SW480 (cell line): ENCODE measurements at regions not wholly inside any gene's neighbourhood (a gene's known extent, or its start where the extent isn't known, plus 50 kb on each side); places are given as distances from the start of the nearest gene placed in this dataset.
"Not testable (repeated sequence)": the region's sequence is repeated elsewhere in the genome, so short reads cannot be mapped to it uniquely, and the experiment has no call there.

ENCODE experiments used
- DNase-seq: peaks from one replicate; pipeline ENCODE4 v3.0.0-alpha.2; 2016; ENCODE audit warnings: low spot score

GRCh38 chr21:35465741-35466140, 416.6 kb upstream of the RUNX1 start:
- DNase-seq: no peak

GRCh38 chr21:35461700-35462099, 412.6 kb upstream of the RUNX1 start:
- DNase-seq: no peak

DNA sequence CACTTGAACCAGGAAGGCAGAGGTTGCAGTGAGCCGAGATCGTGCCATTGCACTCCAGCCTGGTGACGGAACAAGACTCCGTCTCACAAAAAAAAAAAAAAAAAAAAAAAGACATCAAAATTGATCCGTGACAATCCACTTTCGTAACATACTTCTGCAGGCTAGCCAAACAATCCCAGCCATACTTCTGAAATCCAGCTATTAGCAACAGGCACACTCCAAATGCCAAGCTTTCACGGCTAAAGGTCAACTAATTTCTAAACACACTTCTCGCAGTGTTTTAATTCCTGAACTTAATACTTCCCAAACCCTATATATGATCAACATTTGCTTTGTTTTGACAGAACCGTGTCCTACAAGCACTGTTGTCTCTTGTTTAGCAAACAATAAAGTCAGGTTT, 411.3 kb upstream of the RUNX1 start:
- no peak for DNase-seq

GRCh38 chr21:35458405-35458804, 409.3 kb upstream of the RUNX1 start:
- no peak for DNase-seq

- no peak for DNase-seq
Observed at GRCh38 chr21:35457097-35457804, 408.1 kb upstream of the RUNX1 start.

DNA sequence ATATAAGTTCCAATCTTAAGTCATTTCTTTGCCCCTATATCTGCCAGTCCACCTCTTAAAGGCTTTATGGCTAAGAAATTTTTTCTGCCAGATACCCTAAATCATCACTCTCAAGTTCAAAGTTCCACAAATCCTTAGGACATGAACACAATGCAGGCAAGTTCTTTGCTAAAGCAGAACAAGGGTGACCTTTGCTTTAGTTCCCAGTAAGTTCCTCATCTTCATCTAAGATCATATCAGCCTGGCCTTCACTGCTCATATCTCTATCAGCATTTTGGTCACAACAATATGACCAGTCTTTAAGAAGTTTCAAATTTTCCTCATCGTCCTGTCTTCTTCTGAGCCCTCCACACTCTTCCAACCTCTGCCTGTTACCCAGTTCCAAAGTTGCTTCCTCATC, 402.2 kb upstream of the RUNX1 start:
- DNase-seq: no peak

DNA sequence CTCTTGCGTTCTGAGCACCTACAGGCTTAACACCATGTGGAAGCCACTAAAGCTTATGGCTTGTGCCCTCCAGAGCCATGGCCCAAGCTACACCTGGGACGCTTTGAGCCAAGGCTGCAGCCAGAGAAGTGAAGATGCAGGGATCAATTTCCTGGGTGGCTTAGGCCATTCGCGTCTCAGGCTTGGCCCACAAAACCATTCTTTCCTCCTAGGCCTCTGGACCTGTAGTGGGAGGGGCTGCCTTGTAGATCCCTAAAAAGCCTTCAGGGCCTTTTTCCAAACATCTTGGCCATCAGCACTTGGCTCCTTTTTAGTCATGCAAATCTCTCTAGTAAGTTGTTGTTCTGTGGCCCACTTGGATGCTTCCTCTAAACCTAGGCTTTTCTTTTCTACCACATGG, 401.7 kb upstream of the RUNX1 start:
- no peak for DNase-seq

- no peak for DNase-seq
Observed at GRCh38 chr21:35449846-35450245, 400.7 kb upstream of the RUNX1 start.

- no peak for DNase-seq
Observed at GRCh38 chr21:35448876-35449599, 399.9 kb upstream of the RUNX1 start.

DNA sequence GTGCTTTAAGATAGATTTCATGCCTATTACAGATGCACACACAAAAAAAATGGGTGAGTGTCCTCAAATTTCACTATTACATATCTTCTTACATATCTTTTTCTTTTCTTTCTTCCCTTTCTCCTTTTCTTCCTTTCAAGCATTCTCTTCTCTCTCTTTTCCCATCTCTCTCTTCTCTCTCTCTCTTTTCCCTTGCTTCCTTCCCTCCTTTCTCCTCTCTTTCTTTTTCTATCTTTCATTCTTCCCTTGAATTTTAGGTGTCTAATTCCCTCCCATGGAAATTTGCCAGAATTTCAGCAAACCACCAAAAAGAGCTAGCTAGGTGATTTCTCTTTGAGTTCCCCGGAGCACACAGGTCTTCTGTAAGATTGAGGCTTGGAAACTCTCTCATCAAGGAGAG, 395.3 kb upstream of the RUNX1 start:
- DNase-seq: no peak

DNA sequence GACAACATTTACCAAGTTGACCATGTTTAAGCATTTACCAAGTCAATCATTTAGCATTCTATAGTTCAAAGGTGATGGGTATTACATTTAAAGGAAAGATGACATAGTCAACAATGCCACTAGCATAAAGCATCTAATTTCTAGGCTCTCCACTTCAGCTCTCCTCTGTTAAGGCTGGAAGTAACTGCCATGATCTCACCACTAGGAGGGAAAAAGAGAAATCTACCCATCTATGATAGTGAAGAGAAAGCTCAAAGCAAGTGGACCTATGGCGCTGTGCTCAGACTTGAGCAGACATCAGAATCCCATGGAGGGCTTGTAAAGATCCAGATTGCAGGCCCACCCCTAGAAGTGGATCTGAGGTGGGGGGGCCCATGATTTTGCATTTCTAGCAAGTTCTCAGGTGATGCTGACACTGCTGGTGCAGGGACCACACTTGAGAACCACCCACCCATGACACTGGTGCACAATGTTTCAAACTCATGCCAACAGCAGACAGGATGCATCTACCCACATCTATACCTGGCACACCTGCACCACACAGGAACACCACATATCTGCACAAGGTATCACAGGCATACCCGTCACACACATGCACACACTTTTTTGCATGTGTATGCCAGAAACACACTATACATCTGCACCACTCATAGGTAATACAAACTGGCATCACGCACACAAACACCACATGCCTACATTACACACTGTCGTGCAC, 392.9 kb upstream of the RUNX1 start:
- DNase-seq: no peak

DNA sequence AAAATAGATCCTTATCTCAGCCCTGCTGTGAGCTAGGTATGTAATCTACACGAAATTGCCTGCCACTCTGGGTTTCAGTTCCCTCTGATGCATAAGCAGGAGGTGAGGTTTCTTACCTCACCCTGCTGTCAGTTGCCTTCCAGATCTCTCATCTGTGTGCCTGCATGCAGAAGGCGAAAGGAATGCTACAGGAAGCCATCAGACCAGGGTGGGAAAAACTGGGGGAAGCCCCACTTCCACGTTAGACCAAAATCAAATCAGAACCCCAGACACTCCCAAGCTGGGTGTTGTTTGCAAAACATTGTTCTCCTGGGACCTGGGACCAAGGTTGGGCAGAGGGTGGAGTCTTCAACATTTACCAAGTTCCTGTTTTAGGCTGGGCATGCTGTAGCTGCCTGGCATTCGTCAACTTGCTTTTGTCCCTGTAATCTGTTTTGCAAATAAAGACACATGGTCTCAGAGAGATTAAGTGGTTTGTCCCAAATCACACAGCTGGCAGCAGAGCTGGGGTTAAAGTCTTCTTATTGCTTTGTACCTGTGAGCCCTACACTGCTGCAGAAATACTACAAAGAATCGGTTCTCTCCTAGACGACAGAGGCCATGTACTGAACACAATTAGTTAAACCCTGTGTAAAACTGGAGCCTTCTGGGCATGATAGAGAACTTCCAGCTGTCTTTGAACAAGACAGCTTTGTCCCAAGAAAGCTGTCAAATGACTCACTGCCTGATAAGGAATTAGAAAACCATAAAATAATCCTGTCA, 389.7 kb upstream of the RUNX1 start:
- peak; percentile 13 for DNase-seq

- no peak for DNase-seq
Observed at GRCh38 chr21:35437941-35438340, 388.8 kb upstream of the RUNX1 start.

DNA sequence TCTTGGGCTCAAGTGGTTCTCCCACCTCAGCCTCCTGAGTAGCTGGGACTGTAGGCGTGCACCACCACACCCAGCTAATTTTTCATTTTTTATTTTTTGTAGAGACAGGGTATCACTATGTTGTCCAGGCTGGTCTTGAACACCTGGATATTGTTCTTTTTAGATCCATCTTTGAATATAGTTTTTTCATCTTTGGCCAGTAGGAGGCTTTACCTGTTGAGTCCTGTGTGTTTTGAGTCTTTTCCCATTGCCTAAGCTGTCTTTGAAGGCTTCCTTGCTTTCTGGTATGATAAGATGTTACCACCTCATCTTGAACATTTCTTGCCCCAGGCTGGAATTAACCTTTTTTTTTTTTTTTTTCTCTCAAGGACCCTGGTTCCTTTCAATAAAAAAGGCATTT, 387.8 kb upstream of the RUNX1 start:
- no peak for DNase-seq

- DNase-seq: not testable (repeated sequence)
Observed at GRCh38 chr21:35432601-35433000, 383.5 kb upstream of the RUNX1 start.

DNA sequence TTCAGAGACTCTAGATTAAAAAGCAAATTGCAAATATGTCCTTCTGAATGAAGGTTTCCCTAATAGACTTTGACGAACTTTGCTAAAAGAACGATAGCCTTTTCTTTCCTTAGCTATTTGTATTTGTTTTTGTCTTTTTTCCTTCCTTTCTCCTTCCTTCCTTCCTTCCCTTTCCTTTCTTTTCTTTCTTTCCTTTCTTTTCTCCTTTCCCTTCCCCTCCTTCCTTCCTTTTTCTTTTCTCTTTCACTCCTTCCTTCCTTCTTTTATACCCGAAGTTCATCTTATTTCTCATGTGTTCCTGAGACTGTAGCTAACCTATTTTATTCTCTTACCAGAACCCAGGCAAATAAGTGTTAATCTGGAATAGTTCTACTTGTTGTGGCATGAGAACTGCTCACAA, 381.2 kb upstream of the RUNX1 start:
- DNase-seq: no peak

DNA sequence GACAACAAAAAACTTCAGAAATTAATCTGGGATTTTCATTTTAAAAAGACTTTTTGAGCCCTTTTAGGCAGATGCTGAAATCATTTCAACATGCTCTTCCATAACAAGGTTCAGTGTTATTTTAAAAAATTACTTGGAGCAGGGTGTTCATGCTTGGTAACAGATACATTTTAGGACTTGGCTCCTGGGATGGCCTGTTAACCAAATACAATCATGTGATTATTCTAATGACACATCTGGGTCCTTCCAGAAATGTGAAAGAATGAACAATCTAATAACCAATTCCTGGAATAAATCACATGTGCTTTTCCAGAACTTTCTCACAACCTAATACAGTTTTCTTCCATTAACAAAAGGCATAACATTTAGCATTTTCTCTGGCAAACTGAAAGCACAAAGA, 379.8 kb upstream of the RUNX1 start:
- DNase-seq: no peak

GRCh38 chr21:35428489-35428888, 379.4 kb upstream of the RUNX1 start:
- DNase-seq: peak; percentile 71

GRCh38 chr21:35428001-35428320, 378.9 kb upstream of the RUNX1 start:
- DNase-seq: no peak

- DNase-seq: no peak
Observed at GRCh38 chr21:35427320-35428000, 378.4 kb upstream of the RUNX1 start.

DNA sequence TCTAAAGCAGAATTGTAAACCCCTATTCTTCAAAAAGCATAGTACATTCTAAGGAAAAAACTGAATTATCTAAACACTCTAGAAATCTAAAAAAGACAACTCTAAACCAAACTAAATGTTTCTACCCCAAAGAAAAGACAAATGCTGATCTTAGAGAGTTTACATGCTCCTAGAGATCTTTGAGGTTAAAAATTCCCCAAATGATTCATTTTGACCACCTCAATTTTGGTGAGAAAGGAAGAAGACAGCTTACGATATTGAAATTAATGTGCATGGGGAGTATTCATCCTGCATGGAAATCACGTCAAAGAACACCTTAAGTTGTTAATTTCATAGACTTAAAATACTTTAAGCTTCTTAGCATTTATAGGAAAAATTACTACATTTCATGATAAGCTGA, 377.8 kb upstream of the RUNX1 start:
- no peak for DNase-seq

DNA sequence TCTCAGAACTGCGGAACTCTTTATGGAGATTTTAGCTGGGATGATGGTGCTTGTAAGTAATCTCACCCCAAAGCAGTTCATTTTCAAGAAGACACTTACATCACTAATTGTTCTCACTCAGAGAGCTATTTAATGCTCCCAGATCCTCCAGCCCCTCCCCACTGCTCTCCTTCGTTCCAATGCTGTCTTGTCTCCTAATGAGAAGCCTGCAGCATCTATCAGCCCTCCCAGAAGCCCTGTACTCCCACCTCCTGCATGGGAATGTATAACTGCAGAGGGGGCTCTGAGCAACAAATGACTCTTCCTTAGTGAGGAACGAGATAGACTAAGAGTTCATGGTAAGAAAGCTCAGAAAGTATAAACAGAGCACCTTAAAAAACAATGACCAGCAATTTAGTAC, 377.4 kb upstream of the RUNX1 start:
- DNase-seq: no peak
